Mucosa of rectum (tissue), 2 donors: ENCODE measurements at regions not wholly inside any gene's neighbourhood (a gene's known extent, or its start where the extent isn't known, plus 50 kb on each side); places are given as distances from the start of the nearest gene placed in this dataset.

Experiments used
- H3K27ac ChIP-seq, 2 donors: one replicate each; pipeline ENCODE4 v1.7.0; 2013; ENCODE audit warnings: inconsistent platforms in 2 of 2, low read depth in 2 of 2, low read length in 2 of 2
- H3K27me3 ChIP-seq, 2 donors: one replicate each; pipeline ENCODE4 v1.7.0; 2013; ENCODE audit warnings: low read length in 2 of 2; ENCODE audit not compliant: control insufficient read depth in 2 of 2, insufficient read depth in 2 of 2
- H3K36me3 ChIP-seq, 2 donors: one replicate each; pipeline ENCODE4 v1.7.0; 2013; ENCODE audit warnings: low read length in 2 of 2; ENCODE audit not compliant: control insufficient read depth in 2 of 2, insufficient read depth in 2 of 2
- H3K4me1 ChIP-seq, 2 donors: one replicate each; pipeline ENCODE4 v1.7.0; 2013; ENCODE audit warnings: low read length in 2 of 2, mild to moderate bottlenecking in 1 of 2; ENCODE audit not compliant: control insufficient read depth in 2 of 2, insufficient read depth in 2 of 2
- H3K4me3 ChIP-seq, 2 donors: one replicate each; pipeline ENCODE4 v1.7.0; 2013; ENCODE audit warnings: low read length in 2 of 2
- H3K9ac ChIP-seq, 2 donors: one replicate each; pipeline ENCODE4 v1.7.0; 2013; ENCODE audit warnings: low read length in 2 of 2, low read depth in 1 of 2, mild to moderate bottlenecking in 1 of 2
- H3K9me3 ChIP-seq, 2 donors: one replicate each; pipeline ENCODE4 v1.7.0; 2013; ENCODE audit warnings: low read length in 2 of 2; ENCODE audit not compliant: control insufficient read depth in 2 of 2
- donor health status: healthy.
- donor health status: Normal muscosa, but diverticular disease.

DNA sequence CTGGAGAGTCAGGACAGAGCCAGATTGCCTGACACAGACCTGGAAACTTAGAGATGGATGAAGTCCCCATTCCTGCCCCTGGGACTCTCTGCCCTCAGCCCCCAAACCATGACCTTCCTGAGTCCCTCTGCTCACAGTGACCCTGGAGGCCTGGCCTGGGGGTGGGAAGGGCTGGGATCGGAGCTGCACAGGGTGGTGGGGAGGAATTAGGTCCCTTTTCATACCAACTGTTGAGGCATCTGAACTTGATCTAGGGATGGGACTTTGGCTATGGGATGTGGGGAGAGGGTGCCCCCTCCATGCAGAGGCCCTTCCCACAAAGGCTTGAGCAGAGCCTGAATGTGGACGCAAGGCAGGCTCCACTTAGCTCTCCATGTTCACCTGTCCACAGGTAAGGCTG lies 144.1 kb downstream of the MRPL14 start:
- no peaks in the 10 kb centered on the region for H3K27me3 ChIP-seq
- no peak overlapping the region for H3K27ac ChIP-seq
- H3K4me3 ChIP-seq = no peak overlapping the region
- H3K9me3 ChIP-seq = no peaks in the 10 kb centered on the region
- H3K36me3 ChIP-seq = no peaks in the 10 kb centered on the region
- H3K4me1 ChIP-seq = no peaks in the 10 kb centered on the region
- H3K9ac ChIP-seq = no peak overlapping the region

DNA sequence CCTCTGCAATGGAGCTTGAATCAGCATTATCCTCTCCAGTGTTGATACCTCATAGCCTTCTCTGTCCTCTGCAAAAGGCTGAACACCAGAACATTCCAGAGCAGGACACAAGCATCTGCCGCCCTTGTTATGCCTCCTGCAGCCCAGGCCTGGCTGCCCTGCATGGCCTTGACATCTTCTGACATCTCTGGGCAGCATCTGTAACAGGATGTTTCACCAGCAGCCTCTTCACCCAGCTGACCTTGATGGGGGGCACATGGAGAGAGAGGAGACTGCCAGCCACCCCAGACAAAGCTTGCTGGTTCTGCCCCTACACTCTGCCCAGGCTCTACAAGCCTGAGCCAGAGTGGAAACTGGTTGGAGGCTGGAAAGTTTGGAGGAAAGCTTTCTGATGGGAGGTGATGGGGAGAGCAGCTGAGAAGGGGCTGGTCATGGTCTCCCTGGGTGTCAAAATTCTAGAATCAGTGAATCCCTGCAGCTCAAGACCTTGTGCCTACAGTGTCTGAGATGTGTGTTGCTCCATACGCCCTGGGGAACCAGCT lies 145.1 kb downstream of the MRPL14 start:
- no peaks in the 10 kb centered on the region for H3K4me1 ChIP-seq
- H3K9ac ChIP-seq = no peak overlapping the region
- H3K9me3 ChIP-seq = no peaks in the 10 kb centered on the region
- H3K27me3 ChIP-seq = no peaks in the 10 kb centered on the region
- no peak overlapping the region for H3K4me3 ChIP-seq
- no peak overlapping the region for H3K27ac ChIP-seq
- H3K36me3 ChIP-seq = no peaks in the 10 kb centered on the region

DNA sequence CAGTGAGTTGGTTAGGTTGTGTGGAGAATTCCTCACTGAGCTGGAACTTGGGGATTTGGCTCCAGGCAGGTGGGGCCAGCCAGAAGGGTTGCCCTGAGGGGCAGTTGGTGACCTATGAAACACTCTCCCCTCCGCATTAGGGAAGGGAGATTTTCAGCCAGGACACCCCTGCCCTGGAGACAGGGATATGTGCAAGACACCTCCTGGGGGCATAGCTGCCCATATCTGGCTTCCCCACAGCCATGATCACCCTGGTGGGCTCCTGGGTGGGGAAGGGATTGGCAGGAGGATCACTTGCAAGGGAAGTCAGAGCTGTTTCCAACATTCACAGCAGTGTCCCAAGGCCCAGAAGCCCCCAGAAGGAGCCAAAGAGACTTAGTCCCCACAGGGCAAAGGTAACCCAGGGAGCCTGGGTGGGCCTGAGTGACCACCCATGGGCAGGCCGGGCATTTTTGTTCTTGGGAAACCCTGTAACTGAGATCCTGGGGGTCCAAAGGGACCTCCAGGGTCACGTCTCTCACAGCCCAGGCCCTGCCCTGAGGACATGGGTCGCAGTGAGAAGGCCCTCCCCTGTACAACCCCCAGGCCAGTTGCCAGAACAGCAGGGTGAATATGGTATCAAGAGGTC lies 145.8 kb downstream of the MRPL14 start:
- no peak overlapping the region for H3K27ac ChIP-seq
- no peak overlapping the region for H3K9ac ChIP-seq
- no peak overlapping the region for H3K4me3 ChIP-seq
- H3K9me3 ChIP-seq = no peaks in the 10 kb centered on the region
- no peaks in the 10 kb centered on the region for H3K4me1 ChIP-seq
- no peaks in the 10 kb centered on the region for H3K27me3 ChIP-seq
- no peaks in the 10 kb centered on the region for H3K36me3 ChIP-seq

DNA sequence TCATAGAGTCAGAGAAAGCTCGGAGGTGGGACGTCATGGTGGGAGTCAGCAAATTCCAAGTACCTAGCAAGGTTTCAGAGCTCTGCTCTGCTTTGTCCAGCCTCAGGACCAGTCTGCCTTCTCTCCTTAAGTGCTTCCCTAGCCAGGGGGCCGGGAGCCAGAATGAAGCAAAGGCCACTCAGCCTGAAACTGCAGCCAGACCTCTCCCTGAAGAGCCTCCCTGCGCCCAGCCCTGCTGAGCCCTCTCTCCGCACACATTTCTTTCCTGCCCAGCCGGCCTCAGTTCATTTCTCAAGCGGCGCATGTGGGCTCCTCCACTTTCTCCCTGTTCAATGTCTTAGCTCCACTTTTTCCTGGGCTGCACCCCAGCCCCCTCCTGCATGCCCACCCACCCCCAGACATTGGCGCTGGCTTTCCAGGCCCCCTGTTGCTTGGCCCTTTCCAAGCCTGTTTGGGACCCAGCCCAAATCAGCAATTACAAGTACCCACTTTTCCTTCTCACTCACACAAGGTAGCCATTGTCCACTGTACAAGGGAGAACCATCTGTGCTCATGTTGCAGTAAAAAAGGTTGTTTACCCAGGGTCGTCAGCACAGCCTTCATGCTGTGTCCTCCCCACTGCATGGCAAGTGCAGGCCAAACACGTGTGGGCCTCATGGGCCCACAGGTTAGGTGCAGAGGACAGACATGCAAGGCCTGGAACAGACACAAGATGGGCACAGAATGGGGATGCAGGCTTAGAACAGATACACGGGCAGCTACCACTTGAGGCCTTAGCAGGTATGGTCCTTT lies 147.1 kb downstream of the MRPL14 start:
- no peaks in the 10 kb centered on the region for H3K4me1 ChIP-seq
- no peak overlapping the region for H3K27ac ChIP-seq
- no peak overlapping the region for H3K9ac ChIP-seq
- H3K4me3 ChIP-seq = no peak overlapping the region
- no peaks in the 10 kb centered on the region for H3K9me3 ChIP-seq
- H3K27me3 ChIP-seq = no peaks in the 10 kb centered on the region
- no peaks in the 10 kb centered on the region for H3K36me3 ChIP-seq

DNA sequence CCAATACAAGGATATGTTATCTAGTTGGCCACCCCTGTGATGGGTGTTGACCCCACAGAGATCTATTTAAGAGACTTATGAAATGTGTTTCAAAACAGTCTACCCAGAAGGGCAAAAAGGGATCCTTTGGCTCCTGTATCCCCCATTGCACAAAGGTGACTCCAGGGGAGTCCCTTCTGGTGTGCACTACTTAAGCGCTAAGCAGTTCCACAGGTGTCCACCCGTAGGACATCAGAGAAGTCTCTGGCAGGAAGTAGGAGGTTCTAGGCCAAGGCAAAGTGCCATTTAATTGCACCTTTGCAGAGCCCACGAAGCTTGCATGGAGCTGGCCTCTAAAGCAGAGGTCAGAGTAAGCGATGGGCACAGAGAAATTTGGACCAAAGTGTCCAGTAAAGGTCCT lies 147.7 kb downstream of the MRPL14 start:
- H3K4me1 ChIP-seq = no peaks in the 10 kb centered on the region
- H3K27me3 ChIP-seq = no peaks in the 10 kb centered on the region
- no peaks in the 10 kb centered on the region for H3K36me3 ChIP-seq
- no peaks in the 10 kb centered on the region for H3K9me3 ChIP-seq
- H3K27ac ChIP-seq = no peak overlapping the region
- H3K4me3 ChIP-seq = no peak overlapping the region
- no peak overlapping the region for H3K9ac ChIP-seq

DNA sequence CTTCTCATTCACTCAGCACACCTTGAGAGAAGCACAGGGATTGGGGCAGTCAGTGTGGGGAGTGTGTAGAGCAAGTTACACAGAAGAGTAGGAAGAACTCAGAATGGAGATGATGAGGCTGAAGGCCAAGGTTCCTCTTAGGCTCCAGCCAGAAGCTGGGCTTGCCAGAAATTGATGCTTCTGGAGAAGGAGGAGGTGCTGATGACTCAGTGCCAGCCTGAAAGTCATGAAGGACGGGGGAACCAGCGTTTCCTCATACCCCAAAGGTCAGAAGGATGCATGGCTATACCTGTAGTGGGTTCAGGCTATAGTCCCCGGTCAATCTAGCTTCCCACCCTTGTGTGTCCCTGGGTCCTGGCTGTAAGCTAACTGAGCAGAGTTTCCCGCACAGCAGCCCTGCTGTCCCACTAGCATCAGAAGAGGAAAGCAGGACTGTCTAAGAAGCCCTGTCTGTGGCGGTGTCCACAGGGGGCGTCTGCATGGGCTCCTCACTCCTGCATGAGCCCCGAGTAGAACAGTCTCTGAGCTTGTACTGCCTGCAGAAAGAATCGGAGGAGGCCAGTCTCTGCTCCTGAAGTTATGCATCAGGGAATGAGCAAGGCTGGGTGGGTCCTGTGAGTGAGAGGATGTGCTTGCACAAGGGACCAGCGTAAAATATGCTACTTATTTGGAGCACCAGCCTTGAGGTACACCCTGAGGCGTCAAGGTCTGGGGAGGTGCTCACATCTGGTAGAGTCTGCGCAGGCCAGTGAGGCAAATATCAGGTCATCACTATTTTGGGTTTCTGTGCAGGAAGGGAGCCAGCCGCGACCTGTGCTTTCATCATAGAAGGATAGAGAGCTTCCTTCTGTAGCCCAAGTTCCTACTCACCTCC lies 148.5 kb downstream of the MRPL14 start:
- Histone ChIP-seq H3K27me3 (no peaks in the 10 kb centered on the region), H3K9ac (no peak overlapping the region)

DNA sequence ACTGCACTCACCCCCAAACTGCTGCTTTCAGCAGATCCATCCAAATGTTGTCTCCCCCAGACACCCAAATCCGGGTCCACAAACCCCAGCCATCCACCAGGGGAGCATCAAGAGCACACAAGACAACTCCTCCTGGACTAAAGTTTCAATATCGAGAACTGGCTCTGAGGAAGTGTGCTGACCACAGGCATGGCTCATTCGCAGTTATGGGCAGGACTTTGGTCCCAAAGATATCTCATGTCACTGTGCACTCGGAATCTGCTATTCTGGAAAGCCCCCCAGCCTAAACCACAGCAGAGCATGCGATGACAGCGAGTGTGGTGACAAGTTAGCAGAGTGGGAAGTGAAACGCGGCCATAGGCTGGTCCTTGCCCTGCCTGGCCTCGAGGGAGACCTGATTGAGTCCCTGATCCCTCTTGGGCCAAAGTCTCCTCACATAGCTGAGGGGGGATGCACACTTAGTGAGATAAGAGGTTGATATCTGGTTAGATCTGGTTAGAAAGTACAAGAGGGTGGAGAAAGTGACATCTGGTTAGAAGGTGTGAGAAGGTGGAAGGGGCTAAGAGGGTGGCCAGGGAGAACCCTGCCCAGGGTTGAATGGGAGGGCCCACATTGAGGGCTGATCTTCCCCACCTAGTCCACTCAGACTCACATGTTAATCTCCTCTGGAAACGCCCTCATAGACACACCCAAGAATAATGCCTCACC lies 149.7 kb downstream of the MRPL14 start:
- Histone ChIP-seq H3K4me1 (peaks cover 3 to 4% of the 10 kb centered on the region in 2 donors), H3K4me3 (no peak overlapping the region), H3K27ac (no peak overlapping the region), H3K27me3 (no peaks in the 10 kb centered on the region), H3K36me3 (no peaks in the 10 kb centered on the region), H3K9ac (no peak overlapping the region), H3K9me3 (no peaks in the 10 kb centered on the region)

More for the DNA sequence above, 148.5 kb downstream of the MRPL14 start:
- Histone ChIP-seq H3K4me3 (no peak overlapping the region), H3K36me3 (no peaks in the 10 kb centered on the region), H3K4me1 (no peaks in the 10 kb centered on the region), H3K9me3 (no peaks in the 10 kb centered on the region), H3K27ac (no peak overlapping the region)

DNA sequence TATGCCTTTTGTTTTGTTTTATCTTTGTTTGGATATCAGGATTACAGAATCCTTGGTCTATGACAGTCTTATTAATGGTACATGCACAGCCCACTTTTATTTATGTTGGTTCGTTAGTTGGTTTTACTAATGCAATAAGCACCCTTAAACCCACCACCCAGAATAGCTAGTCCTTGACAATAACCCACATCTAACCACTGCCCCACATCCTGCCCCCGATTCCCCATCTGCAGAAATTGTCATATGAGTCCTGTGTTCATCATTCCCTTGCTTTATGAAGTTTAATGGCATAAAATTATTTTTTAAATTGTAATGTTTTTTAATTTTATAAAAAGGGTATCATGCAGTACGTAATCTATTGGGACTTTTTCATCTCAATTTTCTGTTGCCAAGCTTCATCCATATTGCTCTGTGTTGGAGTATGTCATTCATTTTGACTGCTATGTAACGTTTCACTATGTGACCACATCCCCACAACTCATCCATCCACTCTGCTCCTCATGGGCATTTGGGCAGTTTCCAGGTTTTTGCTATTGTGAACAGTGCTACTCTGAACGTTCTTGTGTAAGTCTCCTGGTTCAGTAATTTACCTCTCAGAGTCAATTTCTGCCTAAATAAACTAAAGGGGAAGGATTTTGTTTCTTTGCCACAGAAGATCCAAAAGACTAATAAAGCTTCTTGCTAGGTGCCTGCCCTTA lies 150.4 kb downstream of the MRPL14 start:
- H3K27ac ChIP-seq = no peak overlapping the region
- H3K4me1 ChIP-seq = peaks cover 3 to 10% of the 10 kb centered on the region in 2 donors
- H3K27me3 ChIP-seq = no peaks in the 10 kb centered on the region
- H3K9me3 ChIP-seq = no peaks in the 10 kb centered on the region
- H3K4me3 ChIP-seq = no peak overlapping the region
- no peak overlapping the region for H3K9ac ChIP-seq
- no peaks in the 10 kb centered on the region for H3K36me3 ChIP-seq

DNA sequence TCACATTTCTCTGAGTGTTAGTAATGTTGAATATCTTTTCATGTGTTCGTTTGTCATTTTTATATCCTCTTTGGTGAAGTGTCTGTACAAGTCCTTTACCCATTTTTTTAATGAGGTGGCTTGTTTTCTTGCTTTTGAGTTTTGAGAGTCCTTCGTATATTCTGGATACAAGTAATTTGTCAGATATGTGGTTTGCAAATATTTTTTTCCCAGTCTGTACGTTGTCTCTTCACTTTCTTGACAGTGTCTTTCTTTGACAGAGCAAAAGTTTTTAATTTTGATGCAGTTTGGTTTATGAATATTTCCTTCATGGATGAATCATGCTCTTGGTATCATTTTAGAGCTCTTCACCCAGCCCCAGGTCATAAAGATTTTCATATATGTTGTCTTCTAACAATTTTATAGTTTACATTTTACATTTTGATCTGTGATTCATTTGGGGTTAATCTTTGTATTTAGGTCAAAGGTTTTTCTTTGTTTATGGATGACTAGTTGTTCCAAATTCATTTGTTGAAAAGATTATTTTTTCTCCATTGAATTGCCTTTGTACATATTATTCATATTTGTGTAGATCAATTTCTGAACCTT lies 152.5 kb downstream of the MRPL14 start:
- H3K27me3 ChIP-seq = no peaks in the 10 kb centered on the region
- peaks cover 3 to 17% of the 10 kb centered on the region in 2 donors for H3K4me1 ChIP-seq
- no peak overlapping the region for H3K27ac ChIP-seq
- no peak overlapping the region for H3K9ac ChIP-seq
- no peak overlapping the region for H3K4me3 ChIP-seq
- no peaks in the 10 kb centered on the region for H3K9me3 ChIP-seq
- no peaks in the 10 kb centered on the region for H3K36me3 ChIP-seq
